ENCODE measurements at regions not wholly inside any gene's neighbourhood (a gene's known extent, or its start where the extent isn't known, plus 50 kb on each side); places are given as distances from the start of the nearest gene placed in this dataset.

DNA sequence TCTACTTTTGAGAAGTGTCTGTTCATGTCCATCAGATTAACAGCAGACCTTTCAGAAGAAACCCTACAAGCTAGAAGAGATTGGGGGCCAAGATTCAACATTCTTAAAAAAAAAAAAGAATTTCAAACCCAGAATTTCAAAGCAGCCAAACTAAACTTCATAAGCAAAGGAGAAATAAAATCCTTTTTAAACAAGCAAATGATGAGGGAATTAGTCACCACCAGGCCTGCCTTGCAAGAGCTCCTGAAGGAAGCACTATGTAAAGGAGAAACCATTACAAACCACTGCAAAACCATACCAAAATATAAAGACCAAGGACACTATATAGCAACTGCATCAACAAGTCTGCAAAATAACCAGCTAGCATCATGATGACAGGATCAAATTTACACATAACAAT is 124.6 kb upstream of the PDE4D start:
- no peak for TF ChIP-seq SMC3 (IDR thresholded peaks at IDR 0.05; ENCODE audit: low read depth, low read length)
- no peak for TF ChIP-seq USF2 (IDR thresholded peaks at IDR 0.05; ENCODE audit: low read depth, low read length)
- no peak for TF ChIP-seq POLR2A (IDR thresholded peaks at IDR 0.05; ENCODE audit: low read depth, low read length)
- no peak for TF ChIP-seq CTCF (conservative IDR thresholded peaks at IDR 0.05; ENCODE audit: low read depth, low read length)
- no peak for TF ChIP-seq CEBPB (IDR thresholded peaks at IDR 0.05; ENCODE audit: low read depth, low read length)
- no peak for TF ChIP-seq FOS (IDR thresholded peaks at IDR 0.05; ENCODE audit: low read depth, low read length)
- TF ChIP-seq RAD21 (IDR thresholded peaks at IDR 0.05; ENCODE audit: low read length) = no peak
- TF ChIP-seq, protein P1, sequence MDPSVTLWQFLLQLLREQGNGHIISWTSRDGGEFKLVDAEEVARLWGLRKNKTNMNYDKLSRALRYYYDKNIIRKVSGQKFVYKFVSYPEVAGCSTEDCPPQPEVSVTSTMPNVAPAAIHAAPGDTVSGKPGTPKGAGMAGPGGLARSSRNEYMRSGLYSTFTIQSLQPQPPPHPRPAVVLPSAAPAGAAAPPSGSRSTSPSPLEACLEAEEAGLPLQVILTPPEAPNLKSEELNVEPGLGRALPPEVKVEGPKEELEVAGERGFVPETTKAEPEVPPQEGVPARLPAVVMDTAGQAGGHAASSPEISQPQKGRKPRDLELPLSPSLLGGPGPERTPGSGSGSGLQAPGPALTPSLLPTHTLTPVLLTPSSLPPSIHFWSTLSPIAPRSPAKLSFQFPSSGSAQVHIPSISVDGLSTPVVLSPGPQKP (IDR thresholded peaks at IDR 0.05; ENCODE audit: borderline replicate concordance, low read depth, low read length) = no peak
- TF ChIP-seq BHLHE40 (IDR thresholded peaks at IDR 0.05; ENCODE audit: low read depth, low read length) = no peak
- no peak for TF ChIP-seq MAZ (IDR thresholded peaks at IDR 0.05; ENCODE audit: borderline replicate concordance, low read depth, low read length)
- TF ChIP-seq CHD1 (IDR thresholded peaks at IDR 0.05; ENCODE audit: low read depth, low read length) = no peak
- TF ChIP-seq MXI1 (IDR thresholded peaks at IDR 0.05; ENCODE audit: borderline replicate concordance, low read depth, low read length) = no peak
- no peak for TF ChIP-seq MAFK (IDR thresholded peaks at IDR 0.05; ENCODE audit: low read depth, low read length)
- TF ChIP-seq RCOR1 (IDR thresholded peaks at IDR 0.05; ENCODE audit: insufficient replicate concordance, low read length) = no peak
